ENCODE measurements at regions not wholly inside any gene's neighbourhood (a gene's known extent, or its start where the extent isn't known, plus 50 kb on each side); places are given as distances from the start of the nearest gene placed in this dataset.

GRCh38 chr2:23145460-23145859, 239.5 kb upstream of the KLHL29 start:
- no peak overlapping the region for H2BK15ac ChIP-seq (ENCODE audit: low read length)
- H2AFZ ChIP-seq (ENCODE audit: low read length) = no peak overlapping the region
- no peak overlapping the region for H3K4me3 ChIP-seq (ENCODE audit: low read length in 2 of 2)
- H3K36me3 ChIP-seq (replicated peaks in 1 of 2; ENCODE audit: control insufficient read depth in 2 of 2, insufficient read depth in 2 of 2, low read length in 2 of 2) = no peaks in the 10 kb centered on the region
- no peaks in the 10 kb centered on the region for H3K4me1 ChIP-seq (ENCODE audit: control insufficient read depth in 2 of 2, insufficient read depth in 1 of 2, low read depth in 1 of 2, low read length in 2 of 2)
- no peak overlapping the region for H4K8ac ChIP-seq (ENCODE audit: low read depth, low read length)
- H3K9me3 ChIP-seq (replicated peaks in 1 of 2; ENCODE audit: control insufficient read depth in 2 of 2, insufficient read depth in 1 of 2, low read depth in 1 of 2, low read length in 2 of 2) = no peaks in the 10 kb centered on the region
- no peak overlapping the region for H2BK12ac ChIP-seq (ENCODE audit: low read length)
- no peak overlapping the region for H3K9ac ChIP-seq (ENCODE audit: low read depth, low read length, poor library complexity)
- H3K79me1 ChIP-seq (ENCODE audit: low read depth, low read length) = no peaks in the 10 kb centered on the region
- H4K91ac ChIP-seq (ENCODE audit: low read depth, low read length, poor library complexity) = no peak overlapping the region
- H3K27ac ChIP-seq (replicated peaks; ENCODE audit: low read length) = no peak overlapping the region
- H2BK120ac ChIP-seq (ENCODE audit: low read depth, low read length) = no peak overlapping the region
- no peak overlapping the region for H3K18ac ChIP-seq (ENCODE audit: low read length)
- H3K27me3 ChIP-seq (ENCODE audit: control insufficient read depth in 3 of 3, insufficient read depth in 3 of 3, low read depth in 1 of 3, low read length in 3 of 3) = no peaks in the 10 kb centered on the region
- no peak overlapping the region for H3K4me2 ChIP-seq (ENCODE audit: insufficient read depth, low read length, poor library complexity, severe bottlenecking)
- no peak for DNase-seq (ENCODE audit: low spot score)
- no peak overlapping the region for H2AK5ac ChIP-seq (ENCODE audit: low read depth, low read length)
- H3K14ac ChIP-seq (ENCODE audit: low read length) = no peak overlapping the region
- H3K4ac ChIP-seq (ENCODE audit: low read length) = no peak overlapping the region
- H2BK5ac ChIP-seq (ENCODE audit: low read length) = no peak overlapping the region
- no peak overlapping the region for H3K23ac ChIP-seq (ENCODE audit: low read depth, low read length, poor library complexity)

DNA sequence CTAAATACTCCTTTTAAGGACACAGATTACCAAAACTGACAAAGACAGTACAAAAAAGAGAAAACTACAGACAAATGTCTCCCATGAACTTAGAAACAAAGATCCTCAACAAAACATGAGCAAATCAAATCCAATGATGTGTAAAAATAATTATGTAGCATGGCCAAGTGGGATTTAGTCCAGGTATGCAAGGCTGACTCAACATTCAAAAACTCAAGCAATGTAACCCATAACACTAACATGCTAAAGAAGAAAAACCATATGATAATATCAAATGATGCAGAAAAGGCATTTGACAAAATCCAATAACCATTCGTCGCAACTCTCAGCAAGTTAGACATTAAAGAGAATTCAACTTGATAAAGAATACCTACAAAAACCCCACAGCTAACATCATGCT, 239.0 kb upstream of the KLHL29 start:
- Histone ChIP-seq H4K91ac (ENCODE audit: low read depth, low read length, poor library complexity) (no peak overlapping the region), H4K8ac (ENCODE audit: low read depth, low read length) (no peak overlapping the region), H3K27ac (replicated peaks; ENCODE audit: low read length) (no peak overlapping the region), H3K27me3 (ENCODE audit: control insufficient read depth in 3 of 3, insufficient read depth in 3 of 3, low read depth in 1 of 3, low read length in 3 of 3) (no peaks in the 10 kb centered on the region), H2BK120ac (ENCODE audit: low read depth, low read length) (no peak overlapping the region), H3K4ac (ENCODE audit: low read length) (no peak overlapping the region), H2AK5ac (ENCODE audit: low read depth, low read length) (no peak overlapping the region), H3K9me3 (replicated peaks in 1 of 2; ENCODE audit: control insufficient read depth in 2 of 2, insufficient read depth in 1 of 2, low read depth in 1 of 2, low read length in 2 of 2) (no peaks in the 10 kb centered on the region), H3K4me1 (ENCODE audit: control insufficient read depth in 2 of 2, insufficient read depth in 1 of 2, low read depth in 1 of 2, low read length in 2 of 2) (no peaks in the 10 kb centered on the region), H3K4me2 (ENCODE audit: insufficient read depth, low read length, poor library complexity, severe bottlenecking) (no peak overlapping the region), H3K79me1 (ENCODE audit: low read depth, low read length) (no peaks in the 10 kb centered on the region), H3K18ac (ENCODE audit: low read length) (no peak overlapping the region), H2BK5ac (ENCODE audit: low read length) (no peak overlapping the region), H3K23ac (ENCODE audit: low read depth, low read length, poor library complexity) (no peak overlapping the region), H2BK15ac (ENCODE audit: low read length) (no peak overlapping the region), H3K36me3 (replicated peaks in 1 of 2; ENCODE audit: control insufficient read depth in 2 of 2, insufficient read depth in 2 of 2, low read length in 2 of 2) (no peaks in the 10 kb centered on the region), H2BK12ac (ENCODE audit: low read length) (no peak overlapping the region), H3K4me3 (ENCODE audit: low read length in 2 of 2) (no peak overlapping the region), H2AFZ (ENCODE audit: low read length) (no peak overlapping the region), H3K9ac (ENCODE audit: low read depth, low read length, poor library complexity) (no peak overlapping the region), H3K14ac (ENCODE audit: low read length) (no peak overlapping the region)
- DNase-seq (ENCODE audit: low spot score) = no peak
- WGBS, 2 donors (ENCODE audit: extremely low coverage in 2 of 2, insufficient read length in 2 of 2, insufficient replicate concordance in 1 of 2) = no CpG with 5 or more reads among the region's 2 CpGs

GRCh38 chr2:23148342-23148741, 236.6 kb upstream of the KLHL29 start:
- no peaks in the 10 kb centered on the region for H3K4me1 ChIP-seq (ENCODE audit: control insufficient read depth in 2 of 2, insufficient read depth in 1 of 2, low read depth in 1 of 2, low read length in 2 of 2)
- DNase-seq (ENCODE audit: low spot score) = no peak
- no peak overlapping the region for H3K27ac ChIP-seq (replicated peaks; ENCODE audit: low read length)
- H3K4me2 ChIP-seq (ENCODE audit: insufficient read depth, low read length, poor library complexity, severe bottlenecking) = no peak overlapping the region
- H2BK120ac ChIP-seq (ENCODE audit: low read depth, low read length) = no peak overlapping the region
- H3K18ac ChIP-seq (ENCODE audit: low read length) = no peak overlapping the region
- no peak overlapping the region for H3K4me3 ChIP-seq (ENCODE audit: low read length in 2 of 2)
- no peak overlapping the region for H3K14ac ChIP-seq (ENCODE audit: low read length)
- H3K4ac ChIP-seq (ENCODE audit: low read length) = no peak overlapping the region
- H3K79me1 ChIP-seq (ENCODE audit: low read depth, low read length) = no peaks in the 10 kb centered on the region
- no peak overlapping the region for H4K8ac ChIP-seq (ENCODE audit: low read depth, low read length)
- H3K36me3 ChIP-seq (replicated peaks in 1 of 2; ENCODE audit: control insufficient read depth in 2 of 2, insufficient read depth in 2 of 2, low read length in 2 of 2) = no peaks in the 10 kb centered on the region
- no peak overlapping the region for H2BK12ac ChIP-seq (ENCODE audit: low read length)
- H3K23ac ChIP-seq (ENCODE audit: low read depth, low read length, poor library complexity) = no peak overlapping the region
- no peak overlapping the region for H2BK5ac ChIP-seq (ENCODE audit: low read length)
- no peak overlapping the region for H2BK15ac ChIP-seq (ENCODE audit: low read length)
- H4K91ac ChIP-seq (ENCODE audit: low read depth, low read length, poor library complexity) = no peak overlapping the region
- H3K9me3 ChIP-seq (replicated peaks in 1 of 2; ENCODE audit: control insufficient read depth in 2 of 2, insufficient read depth in 1 of 2, low read depth in 1 of 2, low read length in 2 of 2) = no peaks in the 10 kb centered on the region
- H3K9ac ChIP-seq (ENCODE audit: low read depth, low read length, poor library complexity) = no peak overlapping the region
- H3K27me3 ChIP-seq (ENCODE audit: control insufficient read depth in 3 of 3, insufficient read depth in 3 of 3, low read depth in 1 of 3, low read length in 3 of 3) = no peaks in the 10 kb centered on the region
- no peak overlapping the region for H2AK5ac ChIP-seq (ENCODE audit: low read depth, low read length)
- no peak overlapping the region for H2AFZ ChIP-seq (ENCODE audit: low read length)
- WGBS, 2 donors (ENCODE audit: extremely low coverage in 2 of 2, insufficient read length in 2 of 2, insufficient replicate concordance in 1 of 2) = no CpG with 5 or more reads among the region's 3 CpGs

DNA sequence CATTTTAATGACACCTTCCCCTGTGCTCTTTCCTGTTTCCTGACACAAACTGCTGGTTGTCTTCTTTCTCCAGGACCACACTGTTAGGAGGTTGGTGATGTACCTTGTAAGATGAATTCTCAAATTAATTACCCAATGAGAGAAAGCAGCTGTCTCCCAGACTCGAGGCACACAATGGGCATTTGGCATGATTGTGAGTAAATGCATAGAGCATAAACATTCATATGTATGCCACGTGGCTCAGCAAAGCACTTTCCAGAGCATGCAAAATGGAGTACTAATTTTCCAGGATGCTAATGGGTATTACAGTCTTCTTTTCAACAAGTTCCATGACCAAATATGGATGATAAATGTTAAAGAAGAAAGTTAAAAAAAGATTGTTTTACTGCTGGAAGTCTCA, 235.2 kb upstream of the KLHL29 start:
- no CpG with 5 or more reads among the region's 2 CpGs for WGBS, 2 donors (ENCODE audit: extremely low coverage in 2 of 2, insufficient read length in 2 of 2, insufficient replicate concordance in 1 of 2)
- Histone ChIP-seq H4K8ac (ENCODE audit: low read depth, low read length) (no peak overlapping the region), H3K4me3 (ENCODE audit: low read length in 2 of 2) (no peak overlapping the region), H2AK5ac (ENCODE audit: low read depth, low read length) (no peak overlapping the region), H3K4me1 (ENCODE audit: control insufficient read depth in 2 of 2, insufficient read depth in 1 of 2, low read depth in 1 of 2, low read length in 2 of 2) (no peaks in the 10 kb centered on the region), H3K18ac (ENCODE audit: low read length) (no peak overlapping the region), H2BK5ac (ENCODE audit: low read length) (no peak overlapping the region), H3K23ac (ENCODE audit: low read depth, low read length, poor library complexity) (no peak overlapping the region), H3K27ac (replicated peaks; ENCODE audit: low read length) (no peak overlapping the region), H2BK12ac (ENCODE audit: low read length) (no peak overlapping the region), H3K14ac (ENCODE audit: low read length) (no peak overlapping the region), H3K27me3 (ENCODE audit: control insufficient read depth in 3 of 3, insufficient read depth in 3 of 3, low read depth in 1 of 3, low read length in 3 of 3) (no peaks in the 10 kb centered on the region), H4K91ac (ENCODE audit: low read depth, low read length, poor library complexity) (no peak overlapping the region), H2AFZ (ENCODE audit: low read length) (no peak overlapping the region), H3K36me3 (replicated peaks in 1 of 2; ENCODE audit: control insufficient read depth in 2 of 2, insufficient read depth in 2 of 2, low read length in 2 of 2) (no peaks in the 10 kb centered on the region), H3K79me1 (ENCODE audit: low read depth, low read length) (no peaks in the 10 kb centered on the region), H3K4me2 (ENCODE audit: insufficient read depth, low read length, poor library complexity, severe bottlenecking) (no peak overlapping the region), H3K9me3 (replicated peaks in 1 of 2; ENCODE audit: control insufficient read depth in 2 of 2, insufficient read depth in 1 of 2, low read depth in 1 of 2, low read length in 2 of 2) (no peaks in the 10 kb centered on the region), H3K4ac (ENCODE audit: low read length) (no peak overlapping the region), H2BK120ac (ENCODE audit: low read depth, low read length) (no peak overlapping the region), H3K9ac (ENCODE audit: low read depth, low read length, poor library complexity) (no peak overlapping the region), H2BK15ac (ENCODE audit: low read length) (no peak overlapping the region)
- no peak for DNase-seq (ENCODE audit: low spot score)
